GM21723 (cell line): ENCODE measurements at regions not wholly inside any gene's neighbourhood (a gene's known extent, or its start where the extent isn't known, plus 50 kb on each side); places are given as distances from the start of the nearest gene placed in this dataset.

Experiments used
- ATAC-seq: cut with Tn5 transposase; IDR thresholded peaks from one replicate; pipeline ENCODE4 v1.9.1; 2021; ENCODE audit warnings: mild to moderate bottlenecking, moderate library complexity; ENCODE audit not compliant: unreplicated experiment

GRCh38 chr18:57920036-57920435, 116.9 kb upstream of the ATP8B1 start:
- no peak for ATAC-seq

GRCh38 chr18:57918601-57919000, 115.5 kb upstream of the ATP8B1 start:
- no peak for ATAC-seq

GRCh38 chr18:57916684-57917083, 113.6 kb upstream of the ATP8B1 start:
- ATAC-seq: no peak

GRCh38 chr18:57915865-57916582, 112.9 kb upstream of the ATP8B1 start:
- ATAC-seq: no peak

- no peak for ATAC-seq
Observed at GRCh38 chr18:57915248-57915647, 112.1 kb upstream of the ATP8B1 start.

GRCh38 chr18:57913686-57914085, 110.6 kb upstream of the ATP8B1 start:
- ATAC-seq: no peak

- ATAC-seq: no peak
Observed at GRCh38 chr18:57910817-57911216, 107.7 kb upstream of the ATP8B1 start.

- ATAC-seq: no peak
Observed at GRCh38 chr18:57910134-57910533, 107.0 kb upstream of the ATP8B1 start.

- ATAC-seq: no peak
Observed at GRCh38 chr18:57909620-57910019, 106.5 kb upstream of the ATP8B1 start.

- ATAC-seq: no peak
Observed at GRCh38 chr18:57908092-57908491, 105.0 kb upstream of the ATP8B1 start.

- no peak for ATAC-seq
Observed at GRCh38 chr18:57907550-57907949, 104.4 kb upstream of the ATP8B1 start.

- ATAC-seq: no peak
Observed at GRCh38 chr18:57906852-57907251, 103.7 kb upstream of the ATP8B1 start.

GRCh38 chr18:57904535-57904934, 101.4 kb upstream of the ATP8B1 start:
- no peak for ATAC-seq

- no peak for ATAC-seq
Observed at GRCh38 chr18:57902721-57903120, 99.6 kb upstream of the ATP8B1 start.

- ATAC-seq: no peak
Observed at GRCh38 chr18:57901825-57902589, 98.9 kb upstream of the ATP8B1 start.

- ATAC-seq: no peak
Observed at GRCh38 chr18:57900906-57901435, 97.9 kb upstream of the ATP8B1 start.

- no peak for ATAC-seq
Observed at GRCh38 chr18:57898506-57899124, 95.5 kb upstream of the ATP8B1 start.

- no peak for ATAC-seq
Observed at GRCh38 chr18:57895182-57895581, 92.1 kb upstream of the ATP8B1 start.

- ATAC-seq: no peak
Observed at GRCh38 chr18:57891707-57892391, 88.7 kb upstream of the ATP8B1 start.

GRCh38 chr18:57890266-57890665, 87.2 kb upstream of the ATP8B1 start:
- ATAC-seq: no peak

- no peak for ATAC-seq
Observed at GRCh38 chr18:57889841-57890240, 86.7 kb upstream of the ATP8B1 start.
